GM18507 (cell line): ENCODE measurements at regions not wholly inside any gene's neighbourhood (a gene's known extent, or its start where the extent isn't known, plus 50 kb on each side); places are given as distances from the start of the nearest gene placed in this dataset.

Experiments
- DNase-seq: peaks from one replicate; pipeline ENCODE4 v3.0.0; 2011; ENCODE audit warnings: low read depth; ENCODE audit not compliant: insufficient read length; ENCODE audit errors: extremely low spot score
- FAIRE-seq: peaks from 2 replicates; lab custom pipeline; 2011; peaks lifted over from hg19 to GRCh38; lab: Jason Lieb, UNC

GRCh38 chr6:87995461-87995860 lies 52.2 kb upstream of the SPACA1 start:
- DNase-seq, result no peak
- FAIRE-seq, result no peak

- DNase-seq (no peak), FAIRE-seq (no peak)
Measured at GRCh38 chr6:87993356-87993755, 54.3 kb upstream of the SPACA1 start.

- DNase-seq (no peak), FAIRE-seq (no peak)
Measured at GRCh38 chr6:87990871-87991270, 56.8 kb upstream of the SPACA1 start.

- no peak for DNase-seq
- no peak for FAIRE-seq
Measured at GRCh38 chr6:87982134-87982533, 65.5 kb upstream of the SPACA1 start.

- FAIRE-seq (peak; percentile 5), DNase-seq (no peak)
Measured at GRCh38 chr6:87979737-87980136, 67.9 kb upstream of the SPACA1 start.

- DNase-seq, result no peak
- FAIRE-seq, result no peak
Measured at GRCh38 chr6:87976616-87977015, 71.0 kb upstream of the SPACA1 start.

- DNase-seq, result no peak
- FAIRE-seq, result no peak
Measured at GRCh38 chr6:87975561-87975960, 72.1 kb upstream of the SPACA1 start.

- DNase-seq (no peak), FAIRE-seq (no peak)
Measured at GRCh38 chr6:87972279-87972678, 75.4 kb upstream of the SPACA1 start.

- no peak for FAIRE-seq
Measured at GRCh38 chr6:87971605-87972262, 75.9 kb upstream of the SPACA1 start.

GRCh38 chr6:87968435-87969278 lies 79.0 kb upstream of the SPACA1 start:
- peak; percentile 59 for FAIRE-seq
- DNase-seq, result no peak

More at GRCh38 chr6:87971605-87972262, 75.9 kb upstream of the SPACA1 start:
- no peak for DNase-seq

- FAIRE-seq (no peak), DNase-seq (no peak)
Measured at GRCh38 chr6:87965806-87966205, 81.8 kb upstream of the SPACA1 start.

- FAIRE-seq (no peak), DNase-seq (no peak)
Measured at GRCh38 chr6:87959083-87959482, 88.6 kb upstream of the SPACA1 start.

- DNase-seq (no peak), FAIRE-seq (no peak)
Measured at GRCh38 chr6:87951751-87952150, 95.9 kb upstream of the SPACA1 start.

- no peak for DNase-seq
- FAIRE-seq, result no peak
Measured at GRCh38 chr6:87950614-87951013, 97.0 kb upstream of the SPACA1 start.

GRCh38 chr6:87949194-87949593 lies 98.4 kb upstream of the SPACA1 start:
- FAIRE-seq (no peak), DNase-seq (no peak)

GRCh38 chr6:87946669-87947068 lies 101.0 kb upstream of the SPACA1 start:
- no peak for DNase-seq

GRCh38 chr6:87945966-87946365 lies 101.7 kb upstream of the SPACA1 start:
- FAIRE-seq (no peak), DNase-seq (no peak)

More at GRCh38 chr6:87946669-87947068, 101.0 kb upstream of the SPACA1 start:
- no peak for FAIRE-seq

- FAIRE-seq (no peak), DNase-seq (no peak)
Measured at GRCh38 chr6:87945181-87945580, 102.5 kb upstream of the SPACA1 start.

- DNase-seq (no peak), FAIRE-seq (no peak)
Measured at GRCh38 chr6:87944541-87944954, 103.1 kb upstream of the SPACA1 start.

- no peak for FAIRE-seq
- DNase-seq, result no peak
Measured at GRCh38 chr6:87943191-87943590, 104.5 kb upstream of the SPACA1 start.
